ENCODE measurements at regions not wholly inside any gene's neighbourhood (a gene's known extent, or its start where the extent isn't known, plus 50 kb on each side); places are given as distances from the start of the nearest gene placed in this dataset.

DNA sequence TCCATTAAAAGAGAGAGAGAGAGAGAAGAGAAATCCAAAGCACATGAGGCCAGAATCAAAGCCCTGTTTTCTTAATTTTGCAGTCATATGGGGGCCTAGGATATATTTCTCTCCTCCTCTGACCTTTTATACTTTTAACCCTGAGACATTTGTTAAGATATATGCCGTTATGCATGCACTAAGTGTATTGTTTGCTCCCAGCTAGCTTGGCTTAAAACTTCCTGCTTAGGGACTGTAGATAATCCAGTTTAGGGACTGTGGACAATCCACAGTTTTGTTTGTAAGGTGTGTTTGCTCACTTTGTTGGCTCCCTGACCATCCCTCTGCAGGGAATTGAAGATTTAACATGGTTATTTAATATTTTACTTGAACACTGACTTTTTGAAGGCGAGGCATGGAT lies 166.3 kb upstream of the TSHZ2 start:
- no peak overlapping the region for H3K27ac ChIP-seq
- no peaks in the 10 kb centered on the region for H3K27me3 ChIP-seq
- WGBS, 2 donors, result 46 to 50% methylated on average over 2 of the region's 2 CpGs
- no peak for DNase-seq
- H3K4me1 ChIP-seq, result no peaks in the 10 kb centered on the region
- no peaks in the 10 kb centered on the region for H3K9me3 ChIP-seq
- intact Hi-C loops (cut with DNase I), result no loop called here
- no peak for TF ChIP-seq POLR2A (IDR thresholded peaks at IDR 0.05)
- TF ChIP-seq, protein P1, sequence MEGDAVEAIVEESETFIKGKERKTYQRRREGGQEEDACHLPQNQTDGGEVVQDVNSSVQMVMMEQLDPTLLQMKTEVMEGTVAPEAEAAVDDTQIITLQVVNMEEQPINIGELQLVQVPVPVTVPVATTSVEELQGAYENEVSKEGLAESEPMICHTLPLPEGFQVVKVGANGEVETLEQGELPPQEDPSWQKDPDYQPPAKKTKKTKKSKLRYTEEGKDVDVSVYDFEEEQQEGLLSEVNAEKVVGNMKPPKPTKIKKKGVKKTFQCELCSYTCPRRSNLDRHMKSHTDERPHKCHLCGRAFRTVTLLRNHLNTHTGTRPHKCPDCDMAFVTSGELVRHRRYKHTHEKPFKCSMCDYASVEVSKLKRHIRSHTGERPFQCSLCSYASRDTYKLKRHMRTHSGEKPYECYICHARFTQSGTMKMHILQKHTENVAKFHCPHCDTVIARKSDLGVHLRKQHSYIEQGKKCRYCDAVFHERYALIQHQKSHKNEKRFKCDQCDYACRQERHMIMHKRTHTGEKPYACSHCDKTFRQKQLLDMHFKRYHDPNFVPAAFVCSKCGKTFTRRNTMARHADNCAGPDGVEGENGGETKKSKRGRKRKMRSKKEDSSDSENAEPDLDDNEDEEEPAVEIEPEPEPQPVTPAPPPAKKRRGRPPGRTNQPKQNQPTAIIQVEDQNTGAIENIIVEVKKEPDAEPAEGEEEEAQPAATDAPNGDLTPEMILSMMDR (IDR thresholded peaks at IDR 0.05), result no peak
- no peaks in the 10 kb centered on the region for H3K36me3 ChIP-seq
- no peak overlapping the region for H3K4me3 ChIP-seq (replicated peaks in 1 of 3)

- H3K4me1 ChIP-seq, result no peaks in the 10 kb centered on the region
- H3K9me3 ChIP-seq, result no peaks in the 10 kb centered on the region
- H3K27me3 ChIP-seq, result no peaks in the 10 kb centered on the region
- intact Hi-C loops (cut with DNase I), result no loop called here
- H3K36me3 ChIP-seq, result no peaks in the 10 kb centered on the region
- DNase-seq, result no peak
- WGBS, 2 donors, result 70% methylated on average over 4 of the region's 4 CpGs
- no peak overlapping the region for H3K27ac ChIP-seq
- TF ChIP-seq POLR2A (IDR thresholded peaks at IDR 0.05), result no peak
- TF ChIP-seq, protein P1 (IDR thresholded peaks at IDR 0.05), result no peak
- no peak overlapping the region for H3K4me3 ChIP-seq (replicated peaks in 1 of 3)
Observed at GRCh38 chr20:52805296-52805571, 166.9 kb upstream of the TSHZ2 start.

GRCh38 chr20:52804497-52805295 lies 167.5 kb upstream of the TSHZ2 start:
- WGBS, 2 donors, result 69 to 78% methylated on average over 13 of the region's 13 CpGs
- Histone ChIP-seq H3K9me3 (no peaks in the 10 kb centered on the region), H3K27ac (no peak overlapping the region), H3K4me1 (no peaks in the 10 kb centered on the region), H3K4me3 (replicated peaks in 1 of 3) (no peak overlapping the region), H3K27me3 (no peaks in the 10 kb centered on the region), H3K36me3 (no peaks in the 10 kb centered on the region)
- TF ChIP-seq POLR2A (IDR thresholded peaks at IDR 0.05), result no peak
- TF ChIP-seq, protein P1 (IDR thresholded peaks at IDR 0.05), result no peak
- no peak for DNase-seq
- intact Hi-C loops (cut with DNase I), result no loop called here

- intact Hi-C loops (cut with DNase I), result no loop called here
- H3K4me3 ChIP-seq (replicated peaks in 1 of 3), result no peak overlapping the region
- H3K9me3 ChIP-seq, result no peaks in the 10 kb centered on the region
- no peaks in the 10 kb centered on the region for H3K4me1 ChIP-seq
- WGBS, 2 donors, result 59 to 74% methylated on average over 6 of the region's 6 CpGs
- no peak overlapping the region for H3K27ac ChIP-seq
- no peaks in the 10 kb centered on the region for H3K27me3 ChIP-seq
- TF ChIP-seq, protein P1 (IDR thresholded peaks at IDR 0.05), result no peak
- H3K36me3 ChIP-seq, result no peaks in the 10 kb centered on the region
- no peak for DNase-seq
Observed at GRCh38 chr20:52801628-52802006, 170.5 kb upstream of the TSHZ2 start.

DNA sequence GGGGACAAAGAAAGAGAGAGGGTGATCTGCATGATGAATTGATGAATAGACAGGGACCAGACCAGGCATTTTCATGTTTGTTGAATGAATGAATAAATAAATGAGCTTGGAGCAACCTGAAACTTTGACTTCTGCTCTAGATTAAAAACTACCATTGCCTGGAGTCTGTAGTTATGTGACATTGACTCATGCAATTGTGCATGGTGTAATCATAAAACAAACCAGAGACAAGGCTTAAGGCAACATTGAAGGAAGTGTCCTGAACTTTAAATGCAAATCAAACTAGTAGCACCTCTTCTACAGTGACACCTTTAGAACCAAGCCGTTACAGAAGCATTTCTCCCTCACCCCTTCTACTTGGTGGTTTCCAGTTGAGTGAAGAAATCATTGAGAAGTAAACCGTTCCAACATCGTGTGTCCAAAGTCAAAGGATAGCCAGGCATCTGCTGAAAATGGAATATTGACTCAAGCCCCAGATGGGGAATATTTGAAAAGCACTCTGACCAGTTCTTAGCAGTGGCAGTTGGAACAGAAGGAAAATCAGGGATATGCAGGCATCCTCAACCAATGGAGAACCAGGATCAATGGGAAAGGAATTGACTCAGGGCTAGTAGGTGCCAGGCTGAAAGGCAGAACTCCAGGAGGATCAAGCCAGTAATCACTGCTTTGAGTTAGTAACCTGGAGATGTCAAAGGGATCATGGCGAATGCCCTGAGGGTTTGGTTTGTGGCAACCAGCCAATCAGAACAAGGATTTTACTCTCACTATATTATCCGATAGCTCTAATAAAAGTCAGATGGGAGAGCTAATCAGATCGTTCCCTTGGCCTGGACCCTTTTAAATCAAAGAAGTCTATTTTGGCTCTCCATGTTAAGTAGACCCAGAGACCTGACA lies 171.2 kb upstream of the TSHZ2 start:
- TF ChIP-seq, protein P1 (IDR thresholded peaks at IDR 0.05), result no peak
- no peak for TF ChIP-seq POLR2A (IDR thresholded peaks at IDR 0.05)
- Histone ChIP-seq H3K4me3 (replicated peaks in 1 of 3) (no peak overlapping the region), H3K27ac (no peak overlapping the region), H3K4me1 (no peaks in the 10 kb centered on the region), H3K36me3 (no peaks in the 10 kb centered on the region), H3K27me3 (no peaks in the 10 kb centered on the region), H3K9me3 (no peaks in the 10 kb centered on the region)
- WGBS, 2 donors, result 67 to 72% methylated on average over 6 of the region's 6 CpGs
- DNase-seq, result no peak
- intact Hi-C loops (cut with DNase I), result no loop called here
